H9 (cell line): ENCODE measurements at regions not wholly inside any gene's neighbourhood (a gene's known extent, or its start where the extent isn't known, plus 50 kb on each side); places are given as distances from the start of the nearest gene placed in this dataset.

Source experiments
- DNase-seq: peaks from one replicate; pipeline ENCODE4 v3.0.0-alpha.2; 2017
- H2AFZ ChIP-seq: one replicate; pipeline ENCODE4 v1.6.1; 2013; ENCODE audit warnings: mild to moderate bottlenecking, low read length, control low read depth, moderate library complexity
- H2AK5ac ChIP-seq: 2 replicates; pipeline ENCODE4 v1.6.1; 2013; ENCODE audit warnings: low read length, control low read depth, mixed read lengths; ENCODE audit not compliant: insufficient read length
- H2BK120ac ChIP-seq: one replicate; pipeline ENCODE4 v1.6.1; 2013; ENCODE audit warnings: low read depth, mild to moderate bottlenecking, low read length, control low read depth, inconsistent platforms; ENCODE audit not compliant: poor library complexity, severe bottlenecking
- H2BK12ac ChIP-seq: 2 replicates; pipeline ENCODE4 v1.6.1; 2013; ENCODE audit warnings: low read length, control low read depth, mixed read lengths, low read depth; ENCODE audit not compliant: insufficient read length
- H2BK15ac ChIP-seq: 2 replicates; pipeline ENCODE4 v1.6.1; 2013; ENCODE audit warnings: low read depth, low read length, control low read depth
- H2BK20ac ChIP-seq: one replicate; pipeline ENCODE4 v1.6.1; 2013; ENCODE audit warnings: low read depth, mild to moderate bottlenecking, low read length, control low read depth, inconsistent platforms; ENCODE audit not compliant: poor library complexity, severe bottlenecking
- H2BK5ac ChIP-seq: 2 replicates; pipeline ENCODE4 v1.6.1; 2013; ENCODE audit warnings: low read length, control low read depth, mixed read lengths; ENCODE audit not compliant: insufficient read length
- H3K14ac ChIP-seq: 2 replicates; pipeline ENCODE4 v1.6.1; 2013; ENCODE audit warnings: low read length, control low read depth; ENCODE audit not compliant: insufficient read depth
- H3K18ac ChIP-seq: 2 replicates; pipeline ENCODE4 v1.6.1; 2013; ENCODE audit warnings: low read depth, mild to moderate bottlenecking, mixed read lengths, low read length, control low read depth; ENCODE audit not compliant: insufficient read length
- H3K23ac ChIP-seq: 2 replicates; pipeline ENCODE4 v1.6.1; 2013; ENCODE audit warnings: low read length, control low read depth, mixed read lengths, low read depth; ENCODE audit not compliant: insufficient read length
- H3K23me2 ChIP-seq: 2 replicates; pipeline ENCODE4 v1.6.1; 2013; ENCODE audit warnings: low read depth, mild to moderate bottlenecking, mixed read lengths, low read length, control low read depth; ENCODE audit not compliant: insufficient read length, poor library complexity, severe bottlenecking
- H3K27ac ChIP-seq: 2 replicates; pipeline ENCODE4 v1.5.1; 2013; ENCODE audit warnings: low read length, control low read depth, mixed read lengths, low read depth; ENCODE audit not compliant: insufficient read length
- H3K27me3 ChIP-seq: 2 replicates; pipeline ENCODE4 v1.6.1; 2013; ENCODE audit warnings: low read length, control low read depth, inconsistent platforms; ENCODE audit not compliant: insufficient read depth
- H3K4ac ChIP-seq: 2 replicates; pipeline ENCODE4 v1.6.1; 2013; ENCODE audit warnings: low read depth, mild to moderate bottlenecking, control low read depth, inconsistent platforms, low read length, moderate library complexity
- H3K4me1 ChIP-seq: 2 replicates; pipeline ENCODE4 v1.6.1; 2013; ENCODE audit warnings: low read length, control low read depth, inconsistent platforms; ENCODE audit not compliant: insufficient read depth
- H3K4me2 ChIP-seq: 2 replicates; pipeline ENCODE4 v1.6.1; 2013; ENCODE audit warnings: low read length, control low read depth, mixed read lengths; ENCODE audit not compliant: insufficient read length, insufficient read depth
- H3K56ac ChIP-seq: 2 replicates; pipeline ENCODE4 v1.6.1; 2013; ENCODE audit warnings: low read depth, mild to moderate bottlenecking, mixed read lengths, low read length, control low read depth; ENCODE audit not compliant: insufficient read length
- H3K79me1 ChIP-seq: 2 replicates; pipeline ENCODE4 v1.6.1; 2013; ENCODE audit warnings: low read depth, mild to moderate bottlenecking, moderate library complexity, low read length, control low read depth, inconsistent platforms; ENCODE audit not compliant: insufficient read depth, poor library complexity, severe bottlenecking
- H3K79me2 ChIP-seq: 2 replicates; pipeline ENCODE4 v1.6.1; 2013; ENCODE audit warnings: low read length, control low read depth, inconsistent platforms; ENCODE audit not compliant: insufficient read depth
- H3K9ac ChIP-seq: 2 replicates; pipeline ENCODE4 v1.6.1; 2013; ENCODE audit warnings: low read length, control low read depth, mixed read lengths; ENCODE audit not compliant: insufficient read length; ENCODE audit errors: extremely low read depth
- H3K9me3 ChIP-seq: one replicate; pipeline ENCODE4 v1.6.1; 2013; ENCODE audit warnings: low read depth, low read length, inconsistent platforms; ENCODE audit not compliant: control insufficient read depth
- H3T11ph ChIP-seq: one replicate; pipeline ENCODE4 v1.6.1; 2013; ENCODE audit warnings: mild to moderate bottlenecking, low read length, control low read depth, inconsistent platforms
- H4K20me1 ChIP-seq: one replicate; pipeline ENCODE4 v1.6.1; 2013; ENCODE audit not compliant: control insufficient read depth, insufficient read length, insufficient read depth
- H4K5ac ChIP-seq: 2 replicates; pipeline ENCODE4 v1.6.1; 2013; ENCODE audit warnings: low read depth, mild to moderate bottlenecking, mixed read lengths, low read length, control low read depth; ENCODE audit not compliant: insufficient read length
- H4K8ac ChIP-seq: replicated peaks from 2 replicates; pipeline ENCODE4 v1.6.1; 2013; ENCODE audit warnings: low read length, control low read depth, mixed read lengths, low read depth; ENCODE audit not compliant: insufficient read length
- H4K91ac ChIP-seq: 2 replicates; pipeline ENCODE4 v1.6.1; 2013; ENCODE audit warnings: low read depth, mild to moderate bottlenecking, moderate library complexity, mixed read lengths, low read length, control low read depth; ENCODE audit not compliant: insufficient read length
- H3K27ac Mint-ChIP-seq, 3 experiments: 2 replicates in 2 of 3; 3 replicates in 1 of 3; pipeline ENCODE4 v1.8.0; 2020 to 2021; ENCODE audit warnings: mixed read lengths in 3 of 3, mild to moderate bottlenecking in 1 of 3, moderate library complexity in 1 of 3
- H3K27me3 Mint-ChIP-seq: 2 replicates; pipeline ENCODE4 v1.8.0; 2021; ENCODE audit warnings: low read depth, mild to moderate bottlenecking, moderate library complexity, mixed read lengths
- H3K36me3 Mint-ChIP-seq, 3 experiments: 2 replicates in 2 of 3; 3 replicates in 1 of 3; pipeline ENCODE4 v1.8.0; 2020 to 2021; ENCODE audit warnings: low read depth in 3 of 3, mixed read lengths in 3 of 3; ENCODE audit not compliant: insufficient read depth in 1 of 3
- H3K4me1 Mint-ChIP-seq, 2 experiments: 2 replicates each; pipeline ENCODE4 v1.8.0; 2020; ENCODE audit warnings: mixed read lengths in 2 of 2
- H3K4me3 Mint-ChIP-seq, 2 experiments: 2 replicates in 1 of 2; 3 replicates in 1 of 2; pipeline ENCODE4 v1.8.0; 2020 to 2021; ENCODE audit warnings: mild to moderate bottlenecking in 2 of 2, mixed read lengths in 2 of 2, moderate library complexity in 1 of 2
- H3K9me3 Mint-ChIP-seq, 2 experiments: 2 replicates in 1 of 2; 3 replicates in 1 of 2; pipeline ENCODE4 v1.8.0; 2020; ENCODE audit warnings: mild to moderate bottlenecking in 2 of 2, mixed read lengths in 2 of 2, moderate library complexity in 1 of 2
- WGBS: extraction: QIAGEN DNeasy Blood & Tissue Kit; methylation state at CpG from one replicate; pipeline ENCODE4 v1.1.7; 2013; ENCODE audit warnings: missing lambda C conversion rate, low lambda C conversion rate, mixed read lengths; ENCODE audit not compliant: insufficient read length; ENCODE audit errors: extremely low coverage; 5-methylcytosine and 5-hydroxymethylcytosine counted together
- TF ChIP-seq, protein P1 (sequence below): fragments of 200-600 bp; sonication (generic); conservative IDR thresholded peaks from 3 replicates; pipeline ENCODE4 v1.8.0; 2021; ENCODE audit warnings: antibody characterized with exemption, mild to moderate bottlenecking

DNA sequence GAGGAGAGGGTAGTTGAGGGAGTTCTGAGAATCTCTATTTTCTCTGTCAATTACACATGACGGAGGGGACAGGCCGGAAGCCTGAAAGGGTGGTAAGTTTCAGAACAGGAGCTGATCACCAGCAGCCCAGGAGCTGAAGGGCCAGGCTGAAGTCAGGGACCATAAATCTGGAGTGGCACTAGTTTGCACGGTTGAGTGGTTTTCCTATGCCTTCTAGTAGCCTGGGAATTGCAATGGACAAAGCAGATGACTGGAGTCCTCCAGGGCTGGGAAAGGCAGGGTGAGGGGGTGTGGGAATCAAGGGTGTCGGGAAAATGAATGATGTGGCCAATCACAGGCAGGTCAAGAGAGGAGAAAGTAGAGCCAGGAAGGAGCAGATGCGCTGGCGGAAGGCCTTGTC lies 72.5 kb downstream of the MAGEF1 start:
- H4K5ac ChIP-seq, result no peak overlapping the region
- H3K27ac ChIP-seq, result no peak overlapping the region
- H3K27me3 ChIP-seq, result peaks cover 2% of the 10 kb centered on the region; the same call in 1 of the 2 replicates
- no peak overlapping the region for H3K4me3 Mint-ChIP-seq
- H3K27me3 Mint-ChIP-seq, result peaks cover 14% of the 10 kb centered on the region
- no peak overlapping the region for H2BK20ac ChIP-seq
- H2BK5ac ChIP-seq, result no peak overlapping the region
- WGBS, result no CpG with 5 or more reads among the region's 6 CpGs
- H3K4me1 Mint-ChIP-seq, result peaks cover 26 to 36% of the 10 kb centered on the region in 2 experiments
- no peak overlapping the region; a peak in 1 of 7 replicates for H3K27ac Mint-ChIP-seq
- H3K9ac ChIP-seq, result no peak overlapping the region
- H2AK5ac ChIP-seq, result no peak overlapping the region
- peaks cover 4% of the 10 kb centered on the region; the same call in 1 of the 2 replicates for H3K4me1 ChIP-seq
- H3K79me1 ChIP-seq, result no peaks in the 10 kb centered on the region
- no peak overlapping the region for H4K91ac ChIP-seq
- H3K79me2 ChIP-seq, result no peaks in the 10 kb centered on the region
- no peak overlapping the region for H2BK12ac ChIP-seq
- H2BK15ac ChIP-seq, result no peak overlapping the region
- H2BK120ac ChIP-seq, result no peak overlapping the region
- no peak overlapping the region for H3K18ac ChIP-seq
- no peaks in the 10 kb centered on the region for H3K9me3 ChIP-seq
- H3K9me3 Mint-ChIP-seq, result no peaks in the 10 kb centered on the region; a peak in 1 of 5 replicates
- no peak overlapping the region for H4K8ac ChIP-seq
- TF ChIP-seq, protein P1, sequence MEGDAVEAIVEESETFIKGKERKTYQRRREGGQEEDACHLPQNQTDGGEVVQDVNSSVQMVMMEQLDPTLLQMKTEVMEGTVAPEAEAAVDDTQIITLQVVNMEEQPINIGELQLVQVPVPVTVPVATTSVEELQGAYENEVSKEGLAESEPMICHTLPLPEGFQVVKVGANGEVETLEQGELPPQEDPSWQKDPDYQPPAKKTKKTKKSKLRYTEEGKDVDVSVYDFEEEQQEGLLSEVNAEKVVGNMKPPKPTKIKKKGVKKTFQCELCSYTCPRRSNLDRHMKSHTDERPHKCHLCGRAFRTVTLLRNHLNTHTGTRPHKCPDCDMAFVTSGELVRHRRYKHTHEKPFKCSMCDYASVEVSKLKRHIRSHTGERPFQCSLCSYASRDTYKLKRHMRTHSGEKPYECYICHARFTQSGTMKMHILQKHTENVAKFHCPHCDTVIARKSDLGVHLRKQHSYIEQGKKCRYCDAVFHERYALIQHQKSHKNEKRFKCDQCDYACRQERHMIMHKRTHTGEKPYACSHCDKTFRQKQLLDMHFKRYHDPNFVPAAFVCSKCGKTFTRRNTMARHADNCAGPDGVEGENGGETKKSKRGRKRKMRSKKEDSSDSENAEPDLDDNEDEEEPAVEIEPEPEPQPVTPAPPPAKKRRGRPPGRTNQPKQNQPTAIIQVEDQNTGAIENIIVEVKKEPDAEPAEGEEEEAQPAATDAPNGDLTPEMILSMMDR, result no peak
- no peak overlapping the region for H3K14ac ChIP-seq
- DNase-seq, result no peak
- no peaks in the 10 kb centered on the region for H3K36me3 Mint-ChIP-seq
- no peak overlapping the region for H3K4me2 ChIP-seq
- no peak overlapping the region for H3K23ac ChIP-seq
- H4K20me1 ChIP-seq, result no peaks in the 10 kb centered on the region
- H3K56ac ChIP-seq, result no peak overlapping the region
- H3T11ph ChIP-seq, result no peak overlapping the region
- H3K23me2 ChIP-seq, result no peaks in the 10 kb centered on the region
- H2AFZ ChIP-seq, result no peak overlapping the region
- no peak overlapping the region for H3K4ac ChIP-seq
